GM12891 (cell line): ENCODE measurements at regions not wholly inside any gene's neighbourhood (a gene's known extent, or its start where the extent isn't known, plus 50 kb on each side); places are given as distances from the start of the nearest gene placed in this dataset.

ENCODE experiments used
- DNase-seq: peaks from one replicate; pipeline ENCODE4 v3.0.0; 2011; ENCODE audit warnings: low spot score; ENCODE audit not compliant: insufficient read length
- FAIRE-seq: peaks from 2 replicates; lab custom pipeline; 2011; peaks lifted over from hg19 to GRCh38; lab: Jason Lieb, UNC
- PAX5 ChIP-seq: IDR thresholded peaks from 2 replicates; pipeline ENCODE4 v1.6.1; 2011; ENCODE audit warnings: low read length, moderate library complexity, mild to moderate bottlenecking; ENCODE audit not compliant: insufficient read depth, severe bottlenecking
- POLR2A ChIP-seq: IDR thresholded peaks from 2 replicates; pipeline ENCODE4 v1.6.1; 2011; ENCODE audit warnings: low read depth, low read length, control low read depth
- POLR2AphosphoS5 ChIP-seq: IDR thresholded peaks from 2 replicates; pipeline ENCODE4 v1.6.1; 2011; ENCODE audit warnings: low read depth, low read length, control low read depth
- POU2F2 ChIP-seq: IDR thresholded peaks from 2 replicates; pipeline ENCODE4 v1.6.1; 2011; ENCODE audit warnings: low read depth, mild to moderate bottlenecking, control low read depth, low read length, moderate library complexity
- SPI1 ChIP-seq: IDR thresholded peaks from 2 replicates; pipeline ENCODE4 v1.6.1; 2011; ENCODE audit warnings: low read depth, low read length, control low read depth
- TAF1 ChIP-seq: IDR thresholded peaks from 2 replicates; pipeline ENCODE4 v1.6.1; 2011; ENCODE audit warnings: low read depth, low read length, control low read depth

GRCh38 chr11:113587308-113587739 is 112.1 kb upstream of the DRD2 start:
- DNase-seq, result no peak
- no peak for FAIRE-seq
- TF ChIP-seq POLR2AphosphoS5 (no peak), PAX5 (no peak), POLR2A (no peak), SPI1 (no peak), TAF1 (no peak), POU2F2 (no peak)

- no peak for FAIRE-seq
- TF ChIP-seq TAF1, result no peak
- no peak for TF ChIP-seq POLR2A
- no peak for TF ChIP-seq POU2F2
- TF ChIP-seq PAX5, result no peak
- TF ChIP-seq POLR2AphosphoS5, result no peak
- TF ChIP-seq SPI1, result no peak
These were observed 109.2 kb upstream of the DRD2 start for GRCh38 chr11:113584371-113584770.

GRCh38 chr11:113581713-113582112 is 106.5 kb upstream of the DRD2 start:
- FAIRE-seq (no peak), DNase-seq (no peak)
- TF ChIP-seq PAX5 (no peak), SPI1 (no peak), POLR2AphosphoS5 (no peak), POLR2A (no peak), TAF1 (no peak), POU2F2 (no peak)

More at GRCh38 chr11:113584371-113584770, 109.2 kb upstream of the DRD2 start:
- DNase-seq, result no peak

- TF ChIP-seq TAF1, result no peak
- no peak for TF ChIP-seq SPI1
- no peak for TF ChIP-seq POU2F2
- no peak for TF ChIP-seq POLR2AphosphoS5
- TF ChIP-seq PAX5, result no peak
- no peak for TF ChIP-seq POLR2A
- DNase-seq (no peak), FAIRE-seq (no peak)
These were observed 104.2 kb upstream of the DRD2 start for GRCh38 chr11:113579292-113579940.

GRCh38 chr11:113578715-113579250 is 103.6 kb upstream of the DRD2 start:
- DNase-seq (no peak), FAIRE-seq (no peak)
- TF ChIP-seq SPI1 (no peak), POLR2A (no peak), POU2F2 (no peak), TAF1 (no peak), PAX5 (no peak), POLR2AphosphoS5 (no peak)

GRCh38 chr11:113578033-113578380 is 102.8 kb upstream of the DRD2 start:
- no peak for TF ChIP-seq POLR2A
- no peak for TF ChIP-seq PAX5
- FAIRE-seq (no peak), DNase-seq (no peak)

- TF ChIP-seq TAF1, result no peak
- no peak for TF ChIP-seq POLR2AphosphoS5
- no peak for TF ChIP-seq PAX5
- no peak for TF ChIP-seq POU2F2
- TF ChIP-seq SPI1, result no peak
- no peak for TF ChIP-seq POLR2A
- DNase-seq, result no peak
- FAIRE-seq, result no peak
These were observed 102.3 kb upstream of the DRD2 start for GRCh38 chr11:113577356-113578032.

GRCh38 chr11:113574586-113574985 is 99.4 kb upstream of the DRD2 start:
- FAIRE-seq (no peak), DNase-seq (no peak)
- TF ChIP-seq SPI1, result no peak
- TF ChIP-seq POLR2A, result no peak
- no peak for TF ChIP-seq POLR2AphosphoS5
- no peak for TF ChIP-seq POU2F2
- no peak for TF ChIP-seq PAX5
- TF ChIP-seq TAF1, result no peak

- DNase-seq (no peak), FAIRE-seq (no peak)
- TF ChIP-seq POU2F2 (no peak), SPI1 (no peak), TAF1 (no peak), POLR2AphosphoS5 (no peak), PAX5 (no peak), POLR2A (no peak)
These were observed 99.0 kb upstream of the DRD2 start for GRCh38 chr11:113574171-113574570.
